ENCODE measurements at regions not wholly inside any gene's neighbourhood (a gene's known extent, or its start where the extent isn't known, plus 50 kb on each side); places are given as distances from the start of the nearest gene placed in this dataset.

DNA sequence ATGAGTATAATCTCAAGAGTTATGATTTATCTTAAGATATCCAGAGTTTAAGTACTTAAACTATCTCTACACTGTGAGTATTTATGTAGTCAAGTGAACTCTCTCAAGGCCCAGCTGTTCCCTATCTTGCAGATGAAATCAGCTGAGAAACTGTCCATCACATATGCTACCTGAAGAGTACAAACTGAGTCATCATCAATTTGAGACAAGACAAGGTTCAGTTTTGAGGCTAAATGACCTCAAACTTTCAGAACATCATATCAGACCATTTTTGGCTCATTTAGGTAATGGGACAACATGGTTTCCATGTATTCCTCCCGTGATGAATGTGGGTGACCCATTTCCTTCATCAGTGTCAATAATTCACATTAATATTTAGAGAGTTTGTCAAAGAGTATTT is 53.1 kb upstream of the AUTS2 start:
- no peaks in the 10 kb centered on the region for H3K9me3 Mint-ChIP-seq (ENCODE audit: unreplicated experiment)
- TF ChIP-seq, protein P1, sequence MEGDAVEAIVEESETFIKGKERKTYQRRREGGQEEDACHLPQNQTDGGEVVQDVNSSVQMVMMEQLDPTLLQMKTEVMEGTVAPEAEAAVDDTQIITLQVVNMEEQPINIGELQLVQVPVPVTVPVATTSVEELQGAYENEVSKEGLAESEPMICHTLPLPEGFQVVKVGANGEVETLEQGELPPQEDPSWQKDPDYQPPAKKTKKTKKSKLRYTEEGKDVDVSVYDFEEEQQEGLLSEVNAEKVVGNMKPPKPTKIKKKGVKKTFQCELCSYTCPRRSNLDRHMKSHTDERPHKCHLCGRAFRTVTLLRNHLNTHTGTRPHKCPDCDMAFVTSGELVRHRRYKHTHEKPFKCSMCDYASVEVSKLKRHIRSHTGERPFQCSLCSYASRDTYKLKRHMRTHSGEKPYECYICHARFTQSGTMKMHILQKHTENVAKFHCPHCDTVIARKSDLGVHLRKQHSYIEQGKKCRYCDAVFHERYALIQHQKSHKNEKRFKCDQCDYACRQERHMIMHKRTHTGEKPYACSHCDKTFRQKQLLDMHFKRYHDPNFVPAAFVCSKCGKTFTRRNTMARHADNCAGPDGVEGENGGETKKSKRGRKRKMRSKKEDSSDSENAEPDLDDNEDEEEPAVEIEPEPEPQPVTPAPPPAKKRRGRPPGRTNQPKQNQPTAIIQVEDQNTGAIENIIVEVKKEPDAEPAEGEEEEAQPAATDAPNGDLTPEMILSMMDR (IDR thresholded peaks at IDR 0.05; ENCODE audit: unreplicated experiment), result no peak
- no peak overlapping the region for H3K4me3 Mint-ChIP-seq (ENCODE audit: unreplicated experiment)
- H3K27ac Mint-ChIP-seq (ENCODE audit: unreplicated experiment), result no peak overlapping the region
- no peaks in the 10 kb centered on the region for H3K36me3 Mint-ChIP-seq (ENCODE audit: low read depth, unreplicated experiment)
- H3K27me3 Mint-ChIP-seq (ENCODE audit: unreplicated experiment), result no peaks in the 10 kb centered on the region
- no peak for DNase-seq (ENCODE audit: low spot score)
- H3K4me1 Mint-ChIP-seq (ENCODE audit: unreplicated experiment), result no peaks in the 10 kb centered on the region
